ENCODE measurements at regions not wholly inside any gene's neighbourhood (a gene's known extent, or its start where the extent isn't known, plus 50 kb on each side); places are given as distances from the start of the nearest gene placed in this dataset.

DNA sequence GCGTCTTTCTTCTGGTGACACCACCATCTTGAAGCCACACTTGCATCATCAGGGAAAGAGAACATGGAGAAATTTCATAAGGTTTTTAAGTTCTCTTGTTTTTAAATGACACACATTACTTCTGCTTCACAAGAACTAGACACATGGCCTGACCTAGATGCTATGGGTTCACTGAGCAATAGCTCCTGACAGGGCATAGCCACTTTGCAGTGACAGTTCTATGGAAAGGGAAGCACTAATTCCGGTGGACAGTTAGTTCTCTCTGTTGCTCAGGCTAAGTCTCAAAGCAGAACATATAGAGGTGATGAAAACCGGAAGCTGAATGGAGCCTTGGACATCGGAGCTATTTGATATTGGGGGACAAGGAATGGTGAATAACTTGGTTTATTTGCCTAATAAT, 940.1 kb upstream of the WWC1 start:
- TF ChIP-seq, protein P1, sequence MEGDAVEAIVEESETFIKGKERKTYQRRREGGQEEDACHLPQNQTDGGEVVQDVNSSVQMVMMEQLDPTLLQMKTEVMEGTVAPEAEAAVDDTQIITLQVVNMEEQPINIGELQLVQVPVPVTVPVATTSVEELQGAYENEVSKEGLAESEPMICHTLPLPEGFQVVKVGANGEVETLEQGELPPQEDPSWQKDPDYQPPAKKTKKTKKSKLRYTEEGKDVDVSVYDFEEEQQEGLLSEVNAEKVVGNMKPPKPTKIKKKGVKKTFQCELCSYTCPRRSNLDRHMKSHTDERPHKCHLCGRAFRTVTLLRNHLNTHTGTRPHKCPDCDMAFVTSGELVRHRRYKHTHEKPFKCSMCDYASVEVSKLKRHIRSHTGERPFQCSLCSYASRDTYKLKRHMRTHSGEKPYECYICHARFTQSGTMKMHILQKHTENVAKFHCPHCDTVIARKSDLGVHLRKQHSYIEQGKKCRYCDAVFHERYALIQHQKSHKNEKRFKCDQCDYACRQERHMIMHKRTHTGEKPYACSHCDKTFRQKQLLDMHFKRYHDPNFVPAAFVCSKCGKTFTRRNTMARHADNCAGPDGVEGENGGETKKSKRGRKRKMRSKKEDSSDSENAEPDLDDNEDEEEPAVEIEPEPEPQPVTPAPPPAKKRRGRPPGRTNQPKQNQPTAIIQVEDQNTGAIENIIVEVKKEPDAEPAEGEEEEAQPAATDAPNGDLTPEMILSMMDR (IDR thresholded peaks at IDR 0.05): no peak
- TF ChIP-seq EZH2 (IDR thresholded peaks at IDR 0.05; ENCODE audit: borderline replicate concordance, insufficient read depth, low read depth, low read length, poor library complexity, severe bottlenecking): no peak
- H3K4me1 ChIP-seq (ENCODE audit: control insufficient read depth in 2 of 2, insufficient read depth in 2 of 2, low read length in 2 of 2): no peaks in the 10 kb centered on the region
- DNase-seq (no peak), ATAC-seq (ENCODE audit: low read depth) (no peak)
- no peak overlapping the region for H3K9ac ChIP-seq (ENCODE audit: low read length)
- H3K4me3 Mint-ChIP-seq: no peak overlapping the region
- no peaks in the 10 kb centered on the region for H3K27me3 Mint-ChIP-seq
- H3K79me2 ChIP-seq (ENCODE audit: control insufficient read depth, insufficient read depth, low read length): no peaks in the 10 kb centered on the region
- no peaks in the 10 kb centered on the region for H3K36me3 ChIP-seq (replicated peaks in 1 of 2; ENCODE audit: control extremely low read depth in 1 of 2, control insufficient read depth in 1 of 2, extremely low read depth in 1 of 2, insufficient read depth in 2 of 2, low read length in 1 of 2)
- intact Hi-C loops (cut with micrococcal nuclease): no loop called here
- ChIA-PET CTCF (no interaction called here), POLR2A (no interaction called here)
- no peaks in the 10 kb centered on the region for H3K4me1 Mint-ChIP-seq
- H3K27ac ChIP-seq (ENCODE audit: low read length in 2 of 2): no peak overlapping the region
- no peak overlapping the region for H3K4me3 ChIP-seq (ENCODE audit: control extremely low read depth in 1 of 5, extremely low read depth in 1 of 5, insufficient read depth in 1 of 5, low read depth in 2 of 5, low read length in 4 of 5)
- H3K27me3 ChIP-seq (replicated peaks in 1 of 4; ENCODE audit: control extremely low read depth in 1 of 4, control insufficient read depth in 3 of 4, insufficient read depth in 4 of 4, low read length in 3 of 4): no peaks in the 10 kb centered on the region
- no peaks in the 10 kb centered on the region for H4K20me1 ChIP-seq (ENCODE audit: control insufficient read depth, insufficient read depth, low read length, poor library complexity, severe bottlenecking)
- H3K9me3 Mint-ChIP-seq (ENCODE audit: insufficient read depth): peaks cover 2% of the 10 kb centered on the region
- H3K4me2 ChIP-seq (replicated peaks; ENCODE audit: low read depth, low read length, poor library complexity, severe bottlenecking): no peak overlapping the region
- no peaks in the 10 kb centered on the region for H3K9me3 ChIP-seq (ENCODE audit: control extremely low read depth in 1 of 3, control insufficient read depth in 2 of 3, insufficient read depth in 1 of 3, low read length in 2 of 3)
- no peak overlapping the region for H3K27ac Mint-ChIP-seq
- 95% methylated on average over 3 of the region's 4 CpGs for WGBS (ENCODE audit: insufficient coverage)
- H2AFZ ChIP-seq (ENCODE audit: insufficient read depth, low read depth, low read length, poor library complexity, severe bottlenecking): no peak overlapping the region

DNA sequence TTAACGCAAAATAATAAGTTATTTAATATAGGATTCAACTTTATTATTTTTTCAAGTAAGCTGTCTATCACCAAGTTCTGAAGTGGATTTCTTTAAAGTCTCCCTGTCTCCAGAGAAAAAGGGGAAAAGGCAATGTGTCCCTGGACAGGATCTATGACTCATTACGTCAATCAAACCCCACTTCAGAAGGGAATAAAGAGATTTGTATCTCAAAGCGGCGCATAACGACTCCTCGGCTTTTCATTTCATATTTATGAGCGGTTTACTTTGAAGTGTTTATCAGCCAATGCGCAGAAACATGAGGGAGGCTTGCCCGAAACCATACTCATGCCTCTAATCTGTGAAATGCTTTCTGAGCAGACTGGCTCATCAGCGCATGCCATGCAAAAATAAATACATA, 938.6 kb upstream of the WWC1 start:
- Histone ChIP-seq H2AFZ (ENCODE audit: insufficient read depth, low read depth, low read length, poor library complexity, severe bottlenecking) (no peak overlapping the region), H3K27ac (ENCODE audit: low read length in 2 of 2) (no peak overlapping the region), H3K27me3 (replicated peaks in 1 of 4; ENCODE audit: control extremely low read depth in 1 of 4, control insufficient read depth in 3 of 4, insufficient read depth in 4 of 4, low read length in 3 of 4) (no peaks in the 10 kb centered on the region), H3K4me2 (replicated peaks; ENCODE audit: low read depth, low read length, poor library complexity, severe bottlenecking) (no peak overlapping the region), H3K36me3 (replicated peaks in 1 of 2; ENCODE audit: control extremely low read depth in 1 of 2, control insufficient read depth in 1 of 2, extremely low read depth in 1 of 2, insufficient read depth in 2 of 2, low read length in 1 of 2) (no peaks in the 10 kb centered on the region), H3K4me3 (ENCODE audit: control extremely low read depth in 1 of 5, extremely low read depth in 1 of 5, insufficient read depth in 1 of 5, low read depth in 2 of 5, low read length in 4 of 5) (no peak overlapping the region), H3K9ac (ENCODE audit: low read length) (no peak overlapping the region), H3K4me1 (ENCODE audit: control insufficient read depth in 2 of 2, insufficient read depth in 2 of 2, low read length in 2 of 2) (no peaks in the 10 kb centered on the region), H4K20me1 (ENCODE audit: control insufficient read depth, insufficient read depth, low read length, poor library complexity, severe bottlenecking) (no peaks in the 10 kb centered on the region), H3K9me3 (ENCODE audit: control extremely low read depth in 1 of 3, control insufficient read depth in 2 of 3, insufficient read depth in 1 of 3, low read length in 2 of 3) (no peaks in the 10 kb centered on the region), H3K79me2 (ENCODE audit: control insufficient read depth, insufficient read depth, low read length) (no peaks in the 10 kb centered on the region)
- intact Hi-C loops (cut with micrococcal nuclease): no loop called here
- DNase-seq (no peak), ATAC-seq (ENCODE audit: low read depth) (no peak)
- 75% methylated on average over 5 of the region's 10 CpGs for WGBS (ENCODE audit: insufficient coverage)
- POLR2A ChIA-PET: no interaction called here
- Mint-ChIP-seq H3K27ac (no peak overlapping the region), H3K9me3 (ENCODE audit: insufficient read depth) (peaks cover 2% of the 10 kb centered on the region), H3K4me1 (no peaks in the 10 kb centered on the region), H3K4me3 (no peak overlapping the region), H3K27me3 (no peaks in the 10 kb centered on the region)
- CTCF ChIA-PET: no interaction called here
- TF ChIP-seq EZH2 (IDR thresholded peaks at IDR 0.05; ENCODE audit: borderline replicate concordance, insufficient read depth, low read depth, low read length, poor library complexity, severe bottlenecking): no peak
- TF ChIP-seq, protein P1 (IDR thresholded peaks at IDR 0.05): no peak
